Mesenchymal stem cell (in vitro differentiated cells and primary cell): ENCODE measurements at regions not wholly inside any gene's neighbourhood (a gene's known extent, or its start where the extent isn't known, plus 50 kb on each side); places are given as distances from the start of the nearest gene placed in this dataset.

Source experiments
- DNase-seq: peaks from one replicate; pipeline ENCODE4 v3.0.0-alpha.2; 2013
- H2AFZ ChIP-seq: one replicate; pipeline ENCODE4 v1.6.1; 2013; ENCODE audit warnings: low read depth, mild to moderate bottlenecking, control low read depth, inconsistent platforms, low read length, moderate library complexity
- H2AK5ac ChIP-seq: 2 replicates; pipeline ENCODE4 v1.6.1; 2013; ENCODE audit warnings: low read length, moderate library complexity, mild to moderate bottlenecking, inconsistent platforms; ENCODE audit not compliant: severe bottlenecking
- H2BK120ac ChIP-seq: one replicate; pipeline ENCODE4 v1.6.1; 2013; ENCODE audit warnings: low read depth, mild to moderate bottlenecking, inconsistent platforms, low read length, moderate library complexity
- H2BK12ac ChIP-seq, 2 experiments: one replicate each; pipeline ENCODE4 v1.6.1; 2013; ENCODE audit warnings: inconsistent platforms in 2 of 2, low read length in 2 of 2, mild to moderate bottlenecking in 2 of 2, moderate library complexity in 2 of 2, control low read depth in 1 of 2
- H2BK15ac ChIP-seq: one replicate; pipeline ENCODE4 v1.6.1; 2013; ENCODE audit warnings: mild to moderate bottlenecking, low read depth, inconsistent platforms; ENCODE audit not compliant: poor library complexity, severe bottlenecking
- H2BK5ac ChIP-seq: 2 replicates; pipeline ENCODE4 v1.6.1; 2013; ENCODE audit warnings: low read depth, mild to moderate bottlenecking, low read length, control low read depth, inconsistent platforms; ENCODE audit not compliant: poor library complexity, severe bottlenecking
- H3K14ac ChIP-seq, 2 experiments: one replicate each; pipeline ENCODE4 v1.6.1; 2013; ENCODE audit warnings: inconsistent platforms in 2 of 2, low read length in 2 of 2, control low read depth in 1 of 2, mild to moderate bottlenecking in 1 of 2, moderate library complexity in 1 of 2
- H3K18ac ChIP-seq, 2 experiments: one replicate each; pipeline ENCODE4 v1.6.1; 2013; ENCODE audit warnings: inconsistent platforms in 2 of 2, low read length in 2 of 2, control low read depth in 1 of 2, low read depth in 1 of 2, mild to moderate bottlenecking in 1 of 2
- H3K23ac ChIP-seq, 2 experiments: one replicate each; pipeline ENCODE4 v1.6.1; 2013; ENCODE audit warnings: inconsistent platforms in 2 of 2, low read length in 2 of 2, mild to moderate bottlenecking in 2 of 2, moderate library complexity in 2 of 2, control low read depth in 1 of 2
- H3K27ac ChIP-seq: 2 replicates; pipeline ENCODE4 v1.5.1; 2013; ENCODE audit warnings: mild to moderate bottlenecking, moderate library complexity, low read length, control low read depth, inconsistent platforms; ENCODE audit not compliant: poor library complexity, severe bottlenecking
- H3K27me3 ChIP-seq, 2 experiments: 2 replicates each; pipeline versions ENCODE4 v1.6.1 to v1.7.0; 2013; ENCODE audit warnings: low read length in 2 of 2, mild to moderate bottlenecking in 2 of 2, moderate library complexity in 2 of 2, control low read depth in 1 of 2, inconsistent platforms in 1 of 2; ENCODE audit not compliant: control insufficient read depth in 1 of 2, insufficient read depth in 1 of 2
- H3K36me3 ChIP-seq, 2 experiments: 2 replicates each; pipeline versions ENCODE4 v1.6.1 to v1.7.0; 2013; ENCODE audit warnings: low read length in 2 of 2, control low read depth in 1 of 2, inconsistent platforms in 1 of 2, low read depth in 1 of 2, mild to moderate bottlenecking in 1 of 2; ENCODE audit not compliant: insufficient read depth in 2 of 2, control insufficient read depth in 1 of 2
- H3K4ac ChIP-seq, 2 experiments: one replicate each; pipeline ENCODE4 v1.6.1; 2013; ENCODE audit warnings: inconsistent platforms in 2 of 2, low read length in 2 of 2, mild to moderate bottlenecking in 2 of 2, moderate library complexity in 2 of 2, control low read depth in 1 of 2, low read depth in 1 of 2
- H3K4me1 ChIP-seq: 2 replicates; pipeline ENCODE4 v1.6.1; 2013; ENCODE audit warnings: low read depth, low read length, control low read depth; ENCODE audit not compliant: control insufficient read depth, insufficient read depth
- H3K4me2 ChIP-seq: 2 replicates; pipeline ENCODE4 v1.6.1; 2013; ENCODE audit warnings: low read length, mild to moderate bottlenecking, inconsistent platforms; ENCODE audit not compliant: poor library complexity, severe bottlenecking
- H3K4me3 ChIP-seq, 2 experiments: 2 replicates each; pipeline versions ENCODE4 v1.5.1 to v1.7.0; 2013; ENCODE audit warnings: low read length in 2 of 2, mild to moderate bottlenecking in 2 of 2, control low read depth in 1 of 2, low read depth in 1 of 2; ENCODE audit not compliant: insufficient read depth in 1 of 2
- H3K79me1 ChIP-seq: replicated peaks from 2 replicates; pipeline ENCODE4 v1.6.1; 2013; ENCODE audit warnings: mild to moderate bottlenecking, control low read depth, low read length, inconsistent platforms; ENCODE audit not compliant: poor library complexity, severe bottlenecking
- H3K9ac ChIP-seq: 2 replicates; pipeline ENCODE4 v1.7.0; 2013; ENCODE audit warnings: mild to moderate bottlenecking, low read length, moderate library complexity
- H3K9me3 ChIP-seq: 2 replicates; pipeline ENCODE4 v1.7.0; 2013; ENCODE audit warnings: mild to moderate bottlenecking, low read length; ENCODE audit not compliant: control insufficient read depth
- H4K8ac ChIP-seq: one replicate; pipeline ENCODE4 v1.6.1; 2013; ENCODE audit warnings: inconsistent platforms, mild to moderate bottlenecking, low read length, moderate library complexity
- H4K91ac ChIP-seq: one replicate; pipeline ENCODE4 v1.6.1; 2013; ENCODE audit warnings: mild to moderate bottlenecking, low read length, inconsistent platforms
- WGBS: methylation state at CpG from one replicate; pipeline ENCODE4 v1.1.7; 2013; ENCODE audit warnings: mixed read lengths; 5-methylcytosine and 5-hydroxymethylcytosine counted together

GRCh38 chrX:107560980-107561379, 67.3 kb upstream of the PRPS1 start:
- Histone ChIP-seq H4K91ac (no peak overlapping the region), H3K79me1 (no peaks in the 10 kb centered on the region), H2AFZ (no peak overlapping the region), H3K4me2 (no peak overlapping the region), H3K9ac (no peak overlapping the region), H3K4ac (no peak overlapping the region), H4K8ac (no peak overlapping the region), H2BK15ac (no peak overlapping the region), H3K18ac (no peak overlapping the region), H3K9me3 (no peaks in the 10 kb centered on the region), H3K27ac (peak overlapping the region; percentile 78), H2AK5ac (no peak overlapping the region), H3K23ac (no peak overlapping the region), H2BK5ac (no peak overlapping the region), H3K4me3 (no peak overlapping the region), H3K4me1 (peaks cover 18% of the 10 kb centered on the region), H3K27me3 (peaks cover 0 to 34% of the 10 kb centered on the region in 2 experiments), H3K14ac (no peak overlapping the region), H2BK12ac (no peak overlapping the region), H3K36me3 (no peaks in the 10 kb centered on the region), H2BK120ac (no peak overlapping the region)
- DNase-seq: no peak
- WGBS: 83% methylated on average over 3 of the region's 4 CpGs

GRCh38 chrX:107561468-107562215, 66.7 kb upstream of the PRPS1 start:
- no peak overlapping the region for H2BK15ac ChIP-seq
- H3K36me3 ChIP-seq: no peaks in the 10 kb centered on the region
- H3K27me3 ChIP-seq: peaks cover 0 to 32% of the 10 kb centered on the region in 2 experiments
- H3K4me1 ChIP-seq: peaks cover 19% of the 10 kb centered on the region
- H2AK5ac ChIP-seq: peak overlapping the region; percentile 64
- peak overlapping the region; percentile 16 for H3K9ac ChIP-seq
- no peaks in the 10 kb centered on the region for H3K9me3 ChIP-seq
- H2BK12ac ChIP-seq: peak overlapping the region in 1 of 2 experiments; percentile 54
- no peak for DNase-seq
- peak overlapping the region; percentile 78 for H3K27ac ChIP-seq
- H4K8ac ChIP-seq: no peak overlapping the region
- no peak overlapping the region for H3K23ac ChIP-seq
- no peak overlapping the region for H2AFZ ChIP-seq
- no peak overlapping the region for H4K91ac ChIP-seq
- H2BK5ac ChIP-seq: peak overlapping the region; percentile 77
- no peak overlapping the region for H3K4me2 ChIP-seq
- no peak overlapping the region for H3K4me3 ChIP-seq
- H3K18ac ChIP-seq: peak overlapping the region; percentile 12 to 21
- H3K79me1 ChIP-seq: no peaks in the 10 kb centered on the region
- no peak overlapping the region for H3K4ac ChIP-seq
- H2BK120ac ChIP-seq: no peak overlapping the region
- no peak overlapping the region for H3K14ac ChIP-seq
- 24% methylated on average over 6 of the region's 7 CpGs for WGBS

- Histone ChIP-seq H3K27me3 (peaks cover 0 to 33% of the 10 kb centered on the region in 2 experiments), H4K91ac (no peak overlapping the region), H2BK120ac (no peak overlapping the region), H3K4me2 (no peak overlapping the region), H4K8ac (no peak overlapping the region), H3K14ac (no peak overlapping the region), H3K27ac (peak overlapping the region; percentile 91), H3K9ac (peak overlapping the region; percentile 16), H3K9me3 (no peaks in the 10 kb centered on the region), H2BK5ac (no peak overlapping the region), H3K79me1 (no peaks in the 10 kb centered on the region), H2AK5ac (peak overlapping the region; percentile 64), H3K4ac (no peak overlapping the region), H2BK12ac (peak overlapping the region in 1 of 2 experiments; percentile 10), H3K23ac (no peak overlapping the region), H3K4me1 (peaks cover 19% of the 10 kb centered on the region), H3K36me3 (no peaks in the 10 kb centered on the region), H3K18ac (no peak overlapping the region), H3K4me3 (no peak overlapping the region), H2BK15ac (no peak overlapping the region), H2AFZ (no peak overlapping the region)
- DNase-seq: peak; percentile 61
- 5% methylated on average over 3 of the region's 3 CpGs for WGBS
Measured at GRCh38 chrX:107562482-107562881, 65.8 kb upstream of the PRPS1 start.

GRCh38 chrX:107563824-107564223, 64.5 kb upstream of the PRPS1 start:
- H3K79me1 ChIP-seq: no peaks in the 10 kb centered on the region
- H2AK5ac ChIP-seq: peak overlapping the region; percentile 97
- no peaks in the 10 kb centered on the region for H3K9me3 ChIP-seq
- peaks cover 20% of the 10 kb centered on the region for H3K4me1 ChIP-seq
- H2BK120ac ChIP-seq: no peak overlapping the region
- H4K8ac ChIP-seq: no peak overlapping the region
- no peak overlapping the region for H3K4me2 ChIP-seq
- H3K36me3 ChIP-seq: no peaks in the 10 kb centered on the region
- H3K23ac ChIP-seq: no peak overlapping the region
- H3K9ac ChIP-seq: no peak overlapping the region
- H3K27ac ChIP-seq: peak overlapping the region; percentile 91
- H2BK12ac ChIP-seq: no peak overlapping the region
- H2BK5ac ChIP-seq: no peak overlapping the region
- no peak overlapping the region for H2BK15ac ChIP-seq
- DNase-seq: no peak
- no peak overlapping the region for H4K91ac ChIP-seq
- no peak overlapping the region for H2AFZ ChIP-seq
- no peak overlapping the region for H3K4ac ChIP-seq
- no peak overlapping the region for H3K4me3 ChIP-seq
- no peak overlapping the region for H3K14ac ChIP-seq
- peaks cover 0 to 38% of the 10 kb centered on the region in 2 experiments for H3K27me3 ChIP-seq
- WGBS: 52% methylated on average over 4 of the region's 4 CpGs
- no peak overlapping the region for H3K18ac ChIP-seq
